IMR-90 (cell line): ENCODE measurements at regions not wholly inside any gene's neighbourhood (a gene's known extent, or its start where the extent isn't known, plus 50 kb on each side); places are given as distances from the start of the nearest gene placed in this dataset.

Experiments used
- ATAC-seq: fragments of 200-7000 bp; cut with Tn5 transposase; 2 replicates; pipeline ENCODE4 v1.9.1; 2020; ENCODE audit warnings: low read depth, mild to moderate bottlenecking, moderate library complexity
- BruUV-seq: library from RNA; stranded (reverse); fragments of 400-500 nt; replicated peaks from 2 replicates; lab custom pipeline; 2021; lab: Mats Ljungman, UMichigan
- CTCF ChIA-PET: fragments of 300-600 bp; formaldehyde crosslinking; extraction: SDS; loops from one replicate; lab custom pipeline; 2021; ENCODE audit warnings: antibody characterized with exemption; lab: Yijun Ruan, JAX
- POLR2A ChIA-PET: fragments of 300-600 bp; sonication (Branson Sonifier 250); formaldehyde crosslinking; loops from one replicate; lab custom pipeline; 2022; ENCODE audit warnings: antibody characterized with exemption; ENCODE audit not compliant: unreplicated experiment; lab: Charles Lee
- DNase-seq: peaks from one replicate; pipeline ENCODE4 v3.0.0; 2013
- H2AFZ ChIP-seq: replicated peaks from 2 replicates; pipeline ENCODE3; 2013; ENCODE audit warnings: low read length, mild to moderate bottlenecking; ENCODE audit not compliant: poor library complexity
- H2AK5ac ChIP-seq: 2 replicates; pipeline ENCODE4 v1.6.1; 2013; ENCODE audit warnings: low read depth, low read length, inconsistent platforms
- H2AK9ac ChIP-seq: replicated peaks from 2 replicates; pipeline ENCODE3; 2013; ENCODE audit warnings: mild to moderate bottlenecking, low read depth, low read length, moderate library complexity; ENCODE audit not compliant: poor library complexity
- H2BK120ac ChIP-seq: 2 replicates; pipeline ENCODE4 v1.6.1; 2013; ENCODE audit warnings: low read depth, low read length, inconsistent platforms
- H2BK15ac ChIP-seq: 3 replicates; pipeline ENCODE4 v1.6.1; 2013; ENCODE audit warnings: low read depth, low read length, inconsistent platforms
- H2BK20ac ChIP-seq: 2 replicates; pipeline ENCODE4 v1.6.1; 2013; ENCODE audit warnings: low read depth, mild to moderate bottlenecking, inconsistent platforms, low read length, moderate library complexity
- H2BK5ac ChIP-seq: 2 replicates; pipeline ENCODE4 v1.6.1; 2013; ENCODE audit warnings: mild to moderate bottlenecking, low read depth, low read length, inconsistent platforms; ENCODE audit not compliant: poor library complexity, severe bottlenecking
- H3K14ac ChIP-seq: replicated peaks from 2 replicates; pipeline ENCODE4 v1.6.1; 2013; ENCODE audit warnings: low read depth, low read length, inconsistent platforms
- H3K18ac ChIP-seq: 2 replicates; pipeline ENCODE4 v1.6.1; 2013; ENCODE audit warnings: low read depth, low read length, control low read depth
- H3K23ac ChIP-seq: 2 replicates; pipeline ENCODE4 v1.6.1; 2013; ENCODE audit warnings: low read depth, low read length, inconsistent platforms
- H3K27ac ChIP-seq: 2 replicates; pipeline ENCODE4 v1.5.1; 2013; ENCODE audit warnings: mild to moderate bottlenecking, control low read depth, low read length; ENCODE audit not compliant: insufficient read depth
- H3K27me3 ChIP-seq: 2 replicates; pipeline ENCODE4 v1.6.1; 2013; ENCODE audit warnings: low read length; ENCODE audit not compliant: control insufficient read depth, insufficient read depth
- H3K36me3 ChIP-seq: 2 replicates; pipeline ENCODE4 v1.6.1; 2013; ENCODE audit warnings: low read length, mixed read lengths; ENCODE audit not compliant: control insufficient read depth, insufficient read depth
- H3K4ac ChIP-seq: 2 replicates; pipeline ENCODE4 v1.6.1; 2013; ENCODE audit warnings: low read depth, low read length, inconsistent platforms
- H3K4me1 ChIP-seq: 2 replicates; pipeline ENCODE4 v1.6.1; 2013; ENCODE audit warnings: low read length, mixed read lengths; ENCODE audit not compliant: control insufficient read depth, insufficient read depth
- H3K4me2 ChIP-seq: 2 replicates; pipeline ENCODE4 v1.6.1; 2013; ENCODE audit warnings: low read depth, mild to moderate bottlenecking, control low read depth, low read length, moderate library complexity
- H3K4me3 ChIP-seq: 2 replicates; pipeline ENCODE4 v1.5.1; 2013; ENCODE audit warnings: low read depth, mild to moderate bottlenecking, control low read depth, low read length, moderate library complexity; ENCODE audit not compliant: insufficient read depth
- H3K56ac ChIP-seq: 2 replicates; pipeline ENCODE4 v1.6.1; 2013; ENCODE audit warnings: low read length, inconsistent platforms; ENCODE audit not compliant: insufficient read depth; ENCODE audit errors: extremely low read depth
- H3K79me1 ChIP-seq, 2 experiments: 2 replicates each; pipeline ENCODE4 v1.6.1; 2013; ENCODE audit warnings: low read length in 2 of 2, inconsistent platforms in 1 of 2, low read depth in 1 of 2
- H3K9ac ChIP-seq: 2 replicates; pipeline ENCODE4 v1.6.1; 2013; ENCODE audit warnings: low read depth, low read length, control low read depth
- H3K9me1 ChIP-seq: 2 replicates; pipeline ENCODE4 v1.6.1; 2013; ENCODE audit warnings: low read length, inconsistent platforms; ENCODE audit not compliant: insufficient read depth
- H3K9me3 ChIP-seq: 2 replicates; pipeline ENCODE4 v1.6.1; 2013; ENCODE audit warnings: low read length; ENCODE audit not compliant: control insufficient read depth, insufficient read depth
- H4K20me1 ChIP-seq: 2 replicates; pipeline ENCODE4 v1.6.1; 2013; ENCODE audit warnings: low read length, inconsistent platforms; ENCODE audit not compliant: insufficient read depth
- H4K5ac ChIP-seq: 2 replicates; pipeline ENCODE4 v1.6.1; 2013; ENCODE audit warnings: mild to moderate bottlenecking, low read depth, low read length, control low read depth
- H4K8ac ChIP-seq, 2 experiments: 2 replicates each; pipeline ENCODE4 v1.6.1; 2013; ENCODE audit warnings: low read depth in 2 of 2, low read length in 2 of 2, control low read depth in 1 of 2, inconsistent platforms in 1 of 2
- H4K91ac ChIP-seq: 2 replicates; pipeline ENCODE4 v1.6.1; 2013; ENCODE audit warnings: low read depth, low read length, inconsistent platforms; ENCODE audit not compliant: insufficient read depth
- BHLHE40 ChIP-seq: fragments of 150-350 bp; IDR thresholded peaks from 2 replicates; pipeline ENCODE4 v1.6.1; 2016; ENCODE audit warnings: mild to moderate bottlenecking, low read depth, low read length
- CEBPB ChIP-seq: IDR thresholded peaks from 2 replicates; pipeline ENCODE4 v1.6.1; 2012; ENCODE audit warnings: low read depth, low read length, improper control_type of control experiment
- CHD1 ChIP-seq: IDR thresholded peaks from 2 replicates; pipeline ENCODE4 v1.6.1; 2012; ENCODE audit warnings: low read depth, low read length, improper control_type of control experiment
- ELK1 ChIP-seq: fragments of 150-350 bp; IDR thresholded peaks from 2 replicates; pipeline ENCODE4 v1.6.1; 2016; ENCODE audit warnings: low read depth, mild to moderate bottlenecking, low read length, moderate library complexity, borderline replicate concordance
- FOS ChIP-seq: fragments of 150-350 bp; IDR thresholded peaks from 2 replicates; pipeline ENCODE4 v1.6.1; 2016; ENCODE audit warnings: low read depth, low read length
- MAFK ChIP-seq: IDR thresholded peaks from 2 replicates; pipeline ENCODE4 v1.6.1; 2012; ENCODE audit warnings: low read depth, low read length, improper control_type of control experiment
- MAZ ChIP-seq: IDR thresholded peaks from 2 replicates; pipeline ENCODE4 v1.6.1; 2012; ENCODE audit warnings: low read depth, mild to moderate bottlenecking, low read length, improper control_type of control experiment, moderate library complexity, borderline replicate concordance
- MXI1 ChIP-seq: IDR thresholded peaks from 2 replicates; pipeline ENCODE4 v1.6.1; 2012; ENCODE audit warnings: low read depth, mild to moderate bottlenecking, low read length, moderate library complexity, borderline replicate concordance
- NFE2L2 ChIP-seq: fragments of 150-350 bp; IDR thresholded peaks from 2 replicates; pipeline ENCODE4 v1.6.1; 2016; ENCODE audit warnings: low read depth, mild to moderate bottlenecking, low read length
- POLR2A ChIP-seq: IDR thresholded peaks from 2 replicates; pipeline ENCODE4 v1.6.1; 2012; ENCODE audit warnings: mild to moderate bottlenecking, low read depth, low read length
- RAD21 ChIP-seq: IDR thresholded peaks from 2 replicates; pipeline ENCODE4 v1.6.1; 2012; ENCODE audit warnings: low read length, improper control_type of control experiment
- RCOR1 ChIP-seq: IDR thresholded peaks from 2 replicates; pipeline ENCODE4 v1.6.1; 2012; ENCODE audit warnings: mild to moderate bottlenecking, low read length, improper control_type of control experiment; ENCODE audit not compliant: insufficient replicate concordance
- RFX5 ChIP-seq: IDR thresholded peaks from 2 replicates; pipeline ENCODE4 v1.8.0; 2012; ENCODE audit warnings: low read depth, mild to moderate bottlenecking, low read length, moderate library complexity
- SMC3 ChIP-seq: fragments of 150-350 bp; IDR thresholded peaks from 2 replicates; pipeline ENCODE4 v1.6.1; 2016; ENCODE audit warnings: low read depth, mild to moderate bottlenecking, antibody characterized with exemption, low read length, moderate library complexity
- WGBS, 2 experiments: methylation state at CpG; one replicate each; pipeline versions ENCODE4 v1.1.5 to v1.1.7; 2013; ENCODE audit warnings: missing lambda C conversion rate in 2 of 2; ENCODE audit not compliant: insufficient read length in 1 of 2; ENCODE audit errors: extremely low coverage in 2 of 2; 5-methylcytosine and 5-hydroxymethylcytosine counted together
- dilution Hi-C: fragments of 300-500 bp; cut with HindIII; formaldehyde crosslinking; loops from one replicate; pipeline ENCODE4 v1.14.3; 2018; ENCODE audit warnings: low sequenced_read_pairs; ENCODE audit not compliant: unreplicated experiment
- in situ Hi-C: fragments of 300-500 bp; cut with MboI; formaldehyde crosslinking; loops from 3 replicates; pipeline ENCODE4 v1.14.3; 2019; ENCODE audit warnings: low sequenced_read_pairs, inconsistent platforms, mixed read lengths
- intact Hi-C: fragments of 100-400 bp; cut with micrococcal nuclease; formaldehyde crosslinking; loops from 2 replicates; pipeline ENCODE4 v1.10.0; 2022
- TF ChIP-seq, protein P1 (sequence below): fragments of 150-350 bp; IDR thresholded peaks from 2 replicates; pipeline ENCODE4 v1.6.1; 2017; ENCODE audit warnings: mild to moderate bottlenecking, antibody characterized with exemption, low read length, low read depth
- TF ChIP-seq, protein P2 (sequence below): conservative IDR thresholded peaks from 2 replicates; pipeline ENCODE4 v1.5.1; 2012; ENCODE audit warnings: mild to moderate bottlenecking, low read depth, low read length, improper control_type of control experiment

- Histone ChIP-seq H4K20me1 (no peaks in the 10 kb centered on the region), H3K4me2 (no peak overlapping the region), H3K79me1 (no peaks in the 10 kb centered on the region), H2BK5ac (no peak overlapping the region), H2AK5ac (no peak overlapping the region), H3K9me1 (no peaks in the 10 kb centered on the region), H3K4me1 (no peaks in the 10 kb centered on the region), H3K14ac (no peak overlapping the region), H2AFZ (no peak overlapping the region), H4K5ac (no peak overlapping the region), H3K27me3 (peaks cover 2% of the 10 kb centered on the region), H2BK20ac (no peak overlapping the region), H3K18ac (no peak overlapping the region), H3K4me3 (no peak overlapping the region), H3K56ac (no peak overlapping the region), H3K9me3 (no peaks in the 10 kb centered on the region), H4K8ac (no peak overlapping the region), H2AK9ac (no peak overlapping the region), H3K36me3 (no peaks in the 10 kb centered on the region), H2BK120ac (no peak overlapping the region), H3K27ac (no peak overlapping the region), H2BK15ac (no peak overlapping the region), H3K23ac (no peak overlapping the region), H4K91ac (no peak overlapping the region), H3K4ac (no peak overlapping the region), H3K9ac (no peak overlapping the region)
- in situ Hi-C loops (no loop called here), intact Hi-C loops (no loop called here), dilution Hi-C loops (no loop called here)
- TF ChIP-seq, protein P1, sequence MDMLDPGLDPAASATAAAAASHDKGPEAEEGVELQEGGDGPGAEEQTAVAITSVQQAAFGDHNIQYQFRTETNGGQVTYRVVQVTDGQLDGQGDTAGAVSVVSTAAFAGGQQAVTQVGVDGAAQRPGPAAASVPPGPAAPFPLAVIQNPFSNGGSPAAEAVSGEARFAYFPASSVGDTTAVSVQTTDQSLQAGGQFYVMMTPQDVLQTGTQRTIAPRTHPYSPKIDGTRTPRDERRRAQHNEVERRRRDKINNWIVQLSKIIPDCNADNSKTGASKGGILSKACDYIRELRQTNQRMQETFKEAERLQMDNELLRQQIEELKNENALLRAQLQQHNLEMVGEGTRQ, result no peak
- TF ChIP-seq FOS, result no peak
- no peak for TF ChIP-seq NFE2L2
- no peak for TF ChIP-seq CHD1
- no peak for TF ChIP-seq MXI1
- no peak for TF ChIP-seq MAZ
- TF ChIP-seq, protein P2, sequence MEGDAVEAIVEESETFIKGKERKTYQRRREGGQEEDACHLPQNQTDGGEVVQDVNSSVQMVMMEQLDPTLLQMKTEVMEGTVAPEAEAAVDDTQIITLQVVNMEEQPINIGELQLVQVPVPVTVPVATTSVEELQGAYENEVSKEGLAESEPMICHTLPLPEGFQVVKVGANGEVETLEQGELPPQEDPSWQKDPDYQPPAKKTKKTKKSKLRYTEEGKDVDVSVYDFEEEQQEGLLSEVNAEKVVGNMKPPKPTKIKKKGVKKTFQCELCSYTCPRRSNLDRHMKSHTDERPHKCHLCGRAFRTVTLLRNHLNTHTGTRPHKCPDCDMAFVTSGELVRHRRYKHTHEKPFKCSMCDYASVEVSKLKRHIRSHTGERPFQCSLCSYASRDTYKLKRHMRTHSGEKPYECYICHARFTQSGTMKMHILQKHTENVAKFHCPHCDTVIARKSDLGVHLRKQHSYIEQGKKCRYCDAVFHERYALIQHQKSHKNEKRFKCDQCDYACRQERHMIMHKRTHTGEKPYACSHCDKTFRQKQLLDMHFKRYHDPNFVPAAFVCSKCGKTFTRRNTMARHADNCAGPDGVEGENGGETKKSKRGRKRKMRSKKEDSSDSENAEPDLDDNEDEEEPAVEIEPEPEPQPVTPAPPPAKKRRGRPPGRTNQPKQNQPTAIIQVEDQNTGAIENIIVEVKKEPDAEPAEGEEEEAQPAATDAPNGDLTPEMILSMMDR, result no peak
- no peak for TF ChIP-seq RCOR1
- TF ChIP-seq RAD21, result no peak
- no peak for TF ChIP-seq ELK1
- no peak for TF ChIP-seq RFX5
- TF ChIP-seq CEBPB, result no peak
- no peak for TF ChIP-seq SMC3
- TF ChIP-seq BHLHE40, result no peak
- TF ChIP-seq POLR2A, result no peak
- TF ChIP-seq MAFK, result no peak
- BruUV-seq, result no TSS peak
- WGBS, 2 experiments, result no CpG with 5 or more reads among the region's 2 CpGs
- CTCF ChIA-PET, result no interaction called here
- ATAC-seq, result no peak
- POLR2A ChIA-PET, result no interaction called here
- DNase-seq, result no peak
These were observed 808.9 kb downstream of the CDH11 start for GRCh38 chr16:64312980-64313379.
